HCT116 (cell line): ENCODE measurements at regions not wholly inside any gene's neighbourhood (a gene's known extent, or its start where the extent isn't known, plus 50 kb on each side); places are given as distances from the start of the nearest gene placed in this dataset.

ENCODE experiments used
- CTCF ChIP-seq, 3 experiments: fragments of 200-600 bp in 1 of 3; sonication (generic) in 1 of 3; IDR thresholded peaks in 2 of 3; conservative IDR thresholded peaks in 1 of 3; 2 replicates each; pipeline ENCODE4 v1.5.1; 2012 to 2017; ENCODE audit warnings: low read depth in 2 of 3, low read length in 2 of 3, antibody characterized with exemption in 1 of 3, borderline replicate concordance in 1 of 3, control low read depth in 1 of 3, mild to moderate bottlenecking in 1 of 3, mixed read lengths in 1 of 3, mixed run types in 1 of 3, moderate library complexity in 1 of 3; ENCODE audit not compliant: insufficient read depth in 1 of 3
- EZH2 ChIP-seq: fragments of 200-600 bp; sonication (generic); IDR thresholded peaks from 2 replicates; pipeline ENCODE4 v1.6.1; 2017; ENCODE audit warnings: antibody characterized with exemption, mixed run types
- POLR2AphosphoS5 ChIP-seq: IDR thresholded peaks from 2 replicates; pipeline ENCODE4 v1.6.1; 2011; ENCODE audit warnings: mild to moderate bottlenecking, low read depth, low read length, moderate library complexity
- REST ChIP-seq: IDR thresholded peaks from 2 replicates; pipeline ENCODE4 v1.6.1; 2012; ENCODE audit warnings: low read depth
- SRF ChIP-seq: IDR thresholded peaks from 2 replicates; pipeline ENCODE4 v1.6.1; 2012; ENCODE audit warnings: low read depth

GRCh38 chr16:80442779-80443178, 98.0 kb upstream of the DYNLRB2 start:
- no peak for TF ChIP-seq REST
- TF ChIP-seq CTCF (IDR thresholded peaks at IDR 0.05 in 2 of 3, conservative IDR thresholded peaks at IDR 0.05 in 1 of 3; ENCODE audit: borderline replicate concordance in 1 of 3, insufficient read depth in 1 of 3, low read depth in 2 of 3, low read length in 2 of 3) = no peak
- no peak for TF ChIP-seq POLR2AphosphoS5
- no peak for TF ChIP-seq EZH2
- TF ChIP-seq SRF = no peak
